ENCODE measurements at regions not wholly inside any gene's neighbourhood (a gene's known extent, or its start where the extent isn't known, plus 50 kb on each side); places are given as distances from the start of the nearest gene placed in this dataset.

- no peak for TF ChIP-seq KDM4A (IDR thresholded peaks at IDR 0.05; ENCODE audit: low read depth, low read length, severe bottlenecking)
Measured at GRCh38 chr5:15014809-15015208, 143.2 kb upstream of the ANKH start (continued).

Measured in H1 (cell line).